GM12891 (cell line): ENCODE measurements at regions not wholly inside any gene's neighbourhood (a gene's known extent, or its start where the extent isn't known, plus 50 kb on each side); places are given as distances from the start of the nearest gene placed in this dataset.

Experiments
- PAX5 ChIP-seq: IDR thresholded peaks from 2 replicates; pipeline ENCODE4 v1.6.1; 2011; ENCODE audit warnings: low read length, moderate library complexity, mild to moderate bottlenecking; ENCODE audit not compliant: insufficient read depth, severe bottlenecking
- POLR2A ChIP-seq: IDR thresholded peaks from 2 replicates; pipeline ENCODE4 v1.6.1; 2011; ENCODE audit warnings: low read depth, low read length, control low read depth
- POLR2AphosphoS5 ChIP-seq: IDR thresholded peaks from 2 replicates; pipeline ENCODE4 v1.6.1; 2011; ENCODE audit warnings: low read depth, low read length, control low read depth

GRCh38 chr11:38538866-38539680 lies 1941.0 kb upstream of the RAG2 start:
- no peak for TF ChIP-seq POLR2AphosphoS5
- TF ChIP-seq POLR2A: no peak
- TF ChIP-seq PAX5: no peak
